ENCODE measurements at regions not wholly inside any gene's neighbourhood (a gene's known extent, or its start where the extent isn't known, plus 50 kb on each side); places are given as distances from the start of the nearest gene placed in this dataset.

GRCh38 chr11:15490535-15490934, 375.8 kb downstream of the INSC start:
- DNase-seq: no peak

- no peak for DNase-seq
Measured at GRCh38 chr11:15493066-15493465, 378.3 kb downstream of the INSC start.

- no peak for DNase-seq
Measured at GRCh38 chr11:15493921-15494620, 379.3 kb downstream of the INSC start.

- DNase-seq: no peak
Measured at GRCh38 chr11:15494740-15495139, 380.0 kb downstream of the INSC start.

GRCh38 chr11:15495462-15495861, 380.7 kb downstream of the INSC start:
- DNase-seq: no peak

- no peak for DNase-seq
Measured at GRCh38 chr11:15497366-15497765, 382.6 kb downstream of the INSC start.

GRCh38 chr11:15499674-15500073, 385.0 kb downstream of the INSC start:
- no peak for DNase-seq

- no peak for DNase-seq
Measured at GRCh38 chr11:15500643-15501042, 385.9 kb downstream of the INSC start.

- no peak for DNase-seq
Measured at GRCh38 chr11:15501566-15501965, 386.8 kb downstream of the INSC start.

GRCh38 chr11:15505155-15505554, 390.4 kb downstream of the INSC start:
- DNase-seq: no peak

GRCh38 chr11:15507592-15507991, 392.9 kb downstream of the INSC start:
- no peak for DNase-seq

GRCh38 chr11:15509082-15509481, 394.4 kb downstream of the INSC start:
- DNase-seq: no peak

- no peak for DNase-seq
Measured at GRCh38 chr11:15519124-15519791, 404.5 kb downstream of the INSC start.

GRCh38 chr11:15519911-15520310, 405.2 kb downstream of the INSC start:
- no peak for DNase-seq

- DNase-seq: peak; percentile 6
Measured at GRCh38 chr11:15523543-15523942, 408.8 kb downstream of the INSC start.

- DNase-seq: no peak
Measured at GRCh38 chr11:15525582-15525981, 410.9 kb downstream of the INSC start.

- DNase-seq: no peak
Measured at GRCh38 chr11:15526032-15526431, 411.3 kb downstream of the INSC start.

GRCh38 chr11:15526859-15527450, 412.2 kb downstream of the INSC start:
- no peak for DNase-seq

GRCh38 chr11:15532432-15532831, 417.7 kb downstream of the INSC start:
- no peak for DNase-seq

- DNase-seq: no peak
Measured at GRCh38 chr11:15534266-15534665, 419.5 kb downstream of the INSC start.

- DNase-seq: no peak
Measured at GRCh38 chr11:15535414-15535813, 420.7 kb downstream of the INSC start.

GRCh38 chr11:15536438-15536837, 421.7 kb downstream of the INSC start:
- DNase-seq: no peak

GRCh38 chr11:15539645-15540044, 424.9 kb downstream of the INSC start:
- DNase-seq: no peak

- no peak for DNase-seq
Measured at GRCh38 chr11:15541079-15541478, 426.4 kb downstream of the INSC start.

Data from NCI-H1417 treated with DMSO at 0.1 percent for 48 hours (cell line).